Heart left ventricle (tissue), 13 donors: ENCODE measurements at regions not wholly inside any gene's neighbourhood (a gene's known extent, or its start where the extent isn't known, plus 50 kb on each side); places are given as distances from the start of the nearest gene placed in this dataset.

Source experiments
- CTCF ChIP-seq, 12 donors: fragments of 200-600 bp; sonication (generic) in 4 of 12; IDR thresholded peaks; one replicate each; pipeline versions ENCODE4 v1.5.0 to v1.8.0; 2018 to 2022; ENCODE audit warnings: antibody characterized with exemption in 12 of 12, mild to moderate bottlenecking in 5 of 12
- POLR2A ChIP-seq, 2 donors: fragments of 450-650 bp; IDR thresholded peaks; one replicate each; pipeline ENCODE4 v1.6.1; 2017; ENCODE audit warnings: antibody characterized with exemption in 2 of 2, mild to moderate bottlenecking in 2 of 2, moderate library complexity in 2 of 2
- donor health status: ischemic (EF 13 %, LVEDD 7.1; RV severe dilation, severe dysfunction).
- donor health status: DM: no; HTN: yes; CAD: no.
- donor health status: DM: no; HTN: no; CAD: no.
- donor health status: ischemic (EF 25% LVEDD 6.9; RV normal size, moderate dysfunction).
- donor health status: ischemic (EF 25% LVEDD 5.7; RV mildly dilated, moderate dysfunction).
- donor health status: ischemic (EF 35%, LVEDD 5.7; RV mildly dilated, moderate dysfunction).
- donor health status: nonischemic (EF 11% LVEDD 7.7; RV severe dilation, severe dysfunction).
- donor health status: DM: yes; HTN: yes; CAD: no.
- donor health status: PGD.
- donor health status: ischemic (EF 29% LVEDD 5.4; RV normal size, mild dysfunction).
- donor health status: nonischemic (EF 23%, LVEDD 6.1; RV moderate dilation, normal function).

- TF ChIP-seq POLR2A (IDR thresholded peaks at IDR 0.05) (no peak), CTCF (IDR thresholded peaks at IDR 0.05) (no peak)
These were observed 154.2 kb upstream of the IRX6 start for GRCh38 chr16:55169780-55170179.
